A549 (cell line): ENCODE measurements at regions not wholly inside any gene's neighbourhood (a gene's known extent, or its start where the extent isn't known, plus 50 kb on each side); places are given as distances from the start of the nearest gene placed in this dataset.

ENCODE experiments used
- ATAC-seq, 2 experiments: fragments of 200-7000 bp in 1 of 2; fragments of >200 bp in 1 of 2; cut with Nextera tagmentation in 1 of 2; cut with Tn5 transposase in 1 of 2; 3 replicates each; pipeline versions ENCODE4 v1.8.0 to v1.9.1; 2018 to 2020; ENCODE audit warnings: mild to moderate bottlenecking in 1 of 2, moderate library complexity in 1 of 2
- CTCF ChIA-PET: fragments of 300-600 bp; sonication (Branson Sonifier 250); formaldehyde crosslinking; extraction: SDS; loops from one replicate; lab custom pipeline; 2021; ENCODE audit warnings: antibody characterized with exemption, inconsistent platforms; lab: Yijun Ruan, JAX
- POLR2A ChIA-PET: fragments of 350-600 bp; formaldehyde crosslinking; extraction: SDS; loops from one replicate; lab custom pipeline; 2021; ENCODE audit warnings: antibody characterized with exemption, inconsistent platforms; lab: Yijun Ruan, JAX
- DNase-seq, 2 experiments: peaks; one replicate each; pipeline versions ENCODE4 v3.0.0 to v3.0.0-alpha.2; 2011 to 2016; ENCODE audit warnings: low read depth in 1 of 2, low spot score in 1 of 2
- FAIRE-seq: peaks from 2 replicates; lab custom pipeline; 2011; peaks lifted over from hg19 to GRCh38; lab: Jason Lieb, UNC
- H3K27ac ChIP-seq, 2 experiments: fragments of >200 bp; sonication (Bioruptor Twin); formaldehyde crosslinking; 3 replicates each; pipeline ENCODE4 v1.5.1; 2016 to 2017
- H3K4me1 ChIP-seq: fragments of >200 bp; sonication (Bioruptor Twin); formaldehyde crosslinking; 3 replicates; pipeline ENCODE4 v1.6.1; 2016
- H3K4me2 ChIP-seq: fragments of >200 bp; sonication (Bioruptor Twin); formaldehyde crosslinking; 3 replicates; pipeline ENCODE4 v1.6.1; 2016
- H3K4me3 ChIP-seq: fragments of >200 bp; sonication (Bioruptor Twin); formaldehyde crosslinking; 3 replicates; pipeline ENCODE4 v1.5.1; 2016
- H3K9me3 ChIP-seq: fragments of >200 bp; sonication (Bioruptor Twin); formaldehyde crosslinking; 3 replicates; pipeline ENCODE4 v1.6.1; 2016
- EHF ChIP-seq: fragments of 250-450 bp; sonication (Bioruptor Pico); IDR thresholded peaks from 2 replicates; pipeline ENCODE4 v1.5.0; 2020; ENCODE audit warnings: mild to moderate bottlenecking
- FOSL2 ChIP-seq, 2 experiments: fragments of 450-650 bp in 1 of 2; fragments of >200 bp in 1 of 2; sonication (Bioruptor Twin) in 1 of 2; formaldehyde crosslinking; IDR thresholded peaks; 2 replicates each; pipeline versions ENCODE4 v1.5.0 to v1.6.1; 2016 to 2020; ENCODE audit warnings: mild to moderate bottlenecking in 1 of 2, moderate library complexity in 1 of 2
- FOXS1 ChIP-seq: fragments of 250-450 bp; sonication (Bioruptor Pico); IDR thresholded peaks from 2 replicates; pipeline ENCODE4 v1.5.0; 2020; ENCODE audit warnings: mild to moderate bottlenecking, moderate library complexity
- HEYL ChIP-seq: fragments of 250-450 bp; sonication (Bioruptor Pico); IDR thresholded peaks from 2 replicates; pipeline ENCODE4 v1.8.0; 2021; ENCODE audit warnings: mild to moderate bottlenecking, moderate library complexity
- HOXB5 ChIP-seq: fragments of 250-450 bp; sonication (Bioruptor Pico); IDR thresholded peaks from 2 replicates; pipeline ENCODE4 v1.5.0; 2020; ENCODE audit warnings: mild to moderate bottlenecking, moderate library complexity
- JUNB ChIP-seq: fragments of >200 bp; sonication (Bioruptor Twin); formaldehyde crosslinking; IDR thresholded peaks from 2 replicates; pipeline ENCODE4 v1.6.1; 2016
- NFE2L2 ChIP-seq: fragments of 150-350 bp; conservative IDR thresholded peaks from 2 replicates; pipeline ENCODE4 v1.6.1; 2014; ENCODE audit warnings: low read length
- POLR2A ChIP-seq: IDR thresholded peaks from 2 replicates; pipeline ENCODE4 v1.6.1; 2012; ENCODE audit warnings: mild to moderate bottlenecking, low read length
- POLR2AphosphoS2 ChIP-seq: conservative IDR thresholded peaks from 2 replicates; pipeline ENCODE4 v1.6.1; 2012; ENCODE audit warnings: low read length, improper control_type of control experiment, inconsistent platforms
- RFX5 ChIP-seq: fragments of 450-650 bp; IDR thresholded peaks from 2 replicates; pipeline ENCODE4 v1.7.1; 2014; ENCODE audit warnings: antibody characterized with exemption, mild to moderate bottlenecking, moderate library complexity
- SMC3 ChIP-seq: fragments of >200 bp; sonication (Bioruptor Twin); formaldehyde crosslinking; IDR thresholded peaks from 3 replicates; pipeline ENCODE4 v1.6.1; 2018; ENCODE audit warnings: inconsistent platforms
- SREBF2 ChIP-seq: fragments of 450-650 bp; IDR thresholded peaks from 2 replicates; pipeline ENCODE4 v1.6.1; 2014; ENCODE audit warnings: mild to moderate bottlenecking, moderate library complexity
- TP53 ChIP-seq: fragments of 250-450 bp; sonication (Bioruptor Pico); IDR thresholded peaks from 2 replicates; pipeline ENCODE4 v1.5.0; 2021; ENCODE audit warnings: mild to moderate bottlenecking, moderate library complexity
- USF2 ChIP-seq: fragments of 450-650 bp; IDR thresholded peaks from 2 replicates; pipeline ENCODE4 v1.6.1; 2014; ENCODE audit warnings: antibody characterized with exemption
- WGBS: methylation state at CpG from one replicate; pipeline ENCODE4 v1.1.6; 2017; ENCODE audit errors: missing lambda C conversion rate; 5-methylcytosine and 5-hydroxymethylcytosine counted together
- TF ChIP-seq, protein P1 (sequence below): fragments of 250-450 bp; sonication (Bioruptor Pico); IDR thresholded peaks from 2 replicates; pipeline ENCODE4 v1.5.0; 2020; ENCODE audit warnings: low read depth, mild to moderate bottlenecking, moderate library complexity
- TF ChIP-seq, protein P2 (sequence below): fragments of 150-350 bp; IDR thresholded peaks from 2 replicates; pipeline ENCODE4 v1.6.1; 2014; ENCODE audit warnings: low read depth, mild to moderate bottlenecking, low read length

GRCh38 chr11:27913650-27914049 is 194.3 kb downstream of the KIF18A start:
- 0 out of 6 replicates have a peak overlapping the region, but pooled peaks of 1 of the 2 experiments have one; percentile 1 for H3K27ac ChIP-seq
- no peak overlapping the region for H3K4me2 ChIP-seq
- ATAC-seq: no peak
- POLR2A ChIA-PET: no interaction called here
- TF ChIP-seq SMC3 (no peak), FOXS1 (CRISPR knock-in tag) (no peak), FOSL2 (IDR thresholded peaks at IDR 0.05) (no peak), FOSL2 (CRISPR knock-in tag; IDR thresholded peaks at IDR 0.05) (peak; percentile 52; the same call in 1 of the 2 replicates), SREBF2 (no peak)
- H3K4me1 ChIP-seq: peaks cover 29% of the 10 kb centered on the region
- no peaks in the 10 kb centered on the region for H3K9me3 ChIP-seq
- CTCF ChIA-PET: interaction anchor here (1.4 to 1.6 kb wide), 2 partner anchors 12 to 195 kb away, joined by 3 to 5 read pairs; no protein-coding TSS in a partner anchor
- DNase-seq: peak in 1 of 2 experiments; percentile 8
- H3K4me3 ChIP-seq: no peak overlapping the region
- no peak for FAIRE-seq
- 62% methylated on average over 3 of the region's 3 CpGs for WGBS

DNA sequence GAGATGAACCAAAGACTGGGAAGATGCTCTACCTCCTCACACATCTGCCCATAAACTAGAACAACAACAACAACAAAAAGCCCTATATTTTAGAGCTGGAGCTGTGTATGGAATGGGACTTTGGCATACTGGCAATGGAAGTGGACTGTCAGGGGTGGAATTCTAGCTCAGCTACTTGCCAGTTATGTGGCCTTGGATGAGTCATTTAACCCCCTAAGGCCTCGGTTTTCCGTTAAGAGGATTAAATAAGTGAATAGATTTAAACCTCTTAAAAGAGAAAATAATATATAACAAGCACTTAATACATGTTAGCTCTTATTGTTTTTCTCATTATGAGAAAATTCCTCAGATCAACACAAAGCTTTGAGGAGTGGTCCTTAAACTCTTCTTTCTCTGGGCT is 195.0 kb downstream of the KIF18A start:
- ATAC-seq: no peak
- no peak for FAIRE-seq
- 46% methylated on average over 2 of the region's 2 CpGs for WGBS
- ChIA-PET POLR2A (no interaction called here), CTCF (interaction anchor here (0.5 to 1.6 kb wide), 2 partner anchors 12 to 330 kb away, joined by 5 read pairs; no protein-coding TSS in a partner anchor)
- no peak for DNase-seq
- Histone ChIP-seq H3K9me3 (no peaks in the 10 kb centered on the region), H3K4me1 (peaks cover 31% of the 10 kb centered on the region), H3K4me3 (no peak overlapping the region), H3K27ac (no peak overlapping the region), H3K4me2 (no peak overlapping the region)
- TF ChIP-seq, protein P1, sequence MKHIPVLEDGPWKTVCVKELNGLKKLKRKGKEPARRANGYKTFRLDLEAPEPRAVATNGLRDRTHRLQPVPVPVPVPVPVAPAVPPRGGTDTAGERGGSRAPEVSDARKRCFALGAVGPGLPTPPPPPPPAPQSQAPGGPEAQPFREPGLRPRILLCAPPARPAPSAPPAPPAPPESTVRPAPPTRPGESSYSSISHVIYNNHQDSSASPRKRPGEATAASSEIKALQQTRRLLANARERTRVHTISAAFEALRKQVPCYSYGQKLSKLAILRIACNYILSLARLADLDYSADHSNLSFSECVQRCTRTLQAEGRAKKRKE (CRISPR knock-in tag): no peak
- TF ChIP-seq TP53 (CRISPR knock-in tag) (no peak), HOXB5 (CRISPR knock-in tag) (no peak), NFE2L2 (no peak)
- TF ChIP-seq, protein P2, sequence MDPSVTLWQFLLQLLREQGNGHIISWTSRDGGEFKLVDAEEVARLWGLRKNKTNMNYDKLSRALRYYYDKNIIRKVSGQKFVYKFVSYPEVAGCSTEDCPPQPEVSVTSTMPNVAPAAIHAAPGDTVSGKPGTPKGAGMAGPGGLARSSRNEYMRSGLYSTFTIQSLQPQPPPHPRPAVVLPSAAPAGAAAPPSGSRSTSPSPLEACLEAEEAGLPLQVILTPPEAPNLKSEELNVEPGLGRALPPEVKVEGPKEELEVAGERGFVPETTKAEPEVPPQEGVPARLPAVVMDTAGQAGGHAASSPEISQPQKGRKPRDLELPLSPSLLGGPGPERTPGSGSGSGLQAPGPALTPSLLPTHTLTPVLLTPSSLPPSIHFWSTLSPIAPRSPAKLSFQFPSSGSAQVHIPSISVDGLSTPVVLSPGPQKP: no peak
- TF ChIP-seq, all 56 proteins: peak for 0

GRCh38 chr11:27910186-27910931 is 197.6 kb downstream of the KIF18A start:
- H3K4me2 ChIP-seq: peak overlapping the region; percentile 38
- H3K4me1 ChIP-seq: peaks cover 31% of the 10 kb centered on the region
- no peak for FAIRE-seq
- WGBS: 22% methylated on average over 5 of the region's 5 CpGs
- peak overlapping the region in 1 of 2 experiments; percentile 55; a peak in 2 of 6 replicates for H3K27ac ChIP-seq
- DNase-seq: peak in 1 of 2 experiments; percentile 50
- peak in 1 of 2 experiments; percentile 81; a peak in 3 of 6 replicates for ATAC-seq
- POLR2A ChIA-PET: interaction anchor here (1.2 kb wide), 1 partner anchor 197 kb away, joined by 4 read pairs; the partner anchor contains the start of genes KIF18A and METTL15
- peak; percentile 53; the same call in 1 of the 2 replicates for TF ChIP-seq JUNB
- peak; percentile 38; the same call in 1 of the 2 replicates for TF ChIP-seq FOSL2 (IDR thresholded peaks at IDR 0.05)
- TF ChIP-seq FOSL2 (CRISPR knock-in tag; IDR thresholded peaks at IDR 0.05): peak; percentile 46
- TF ChIP-seq, protein P2: no peak
- H3K9me3 ChIP-seq: no peaks in the 10 kb centered on the region
- H3K4me3 ChIP-seq: no peak overlapping the region
- CTCF ChIA-PET: interaction anchor here (0.6 to 1.3 kb wide), 2 partner anchors 12 to 139 kb away, joined by 3 read pairs; no protein-coding TSS in a partner anchor

DNA sequence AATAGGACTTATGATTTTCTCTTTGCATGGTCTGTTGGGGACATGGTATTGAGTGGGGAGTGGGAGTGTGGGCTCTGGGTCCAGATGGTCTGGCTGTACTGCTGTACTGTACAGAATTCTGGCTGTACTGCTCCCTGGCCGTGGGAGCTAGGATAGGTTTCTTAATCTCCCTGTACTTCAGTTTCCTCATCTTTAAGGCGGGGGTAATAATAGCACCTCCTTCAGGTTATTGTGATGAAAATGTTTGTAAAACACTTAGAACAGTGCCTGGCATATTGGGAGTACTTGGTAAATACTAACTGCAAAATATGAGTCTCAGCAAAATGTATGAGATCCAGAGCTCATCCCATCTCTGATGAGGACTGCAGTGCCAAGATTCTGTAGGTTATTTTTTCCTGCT is 198.6 kb downstream of the KIF18A start:
- WGBS: 75% methylated on average over 2 of the region's 2 CpGs
- H3K4me2 ChIP-seq: no peak overlapping the region; the same call in 2 of the 3 replicates
- ChIA-PET POLR2A (interaction anchor here (1.2 kb wide), 1 partner anchor 198 kb away, joined by 4 read pairs; the partner anchor contains the start of genes KIF18A and METTL15), CTCF (interaction anchor here (0.6 kb wide), 1 partner anchor 723 kb away, joined by 3 read pairs; no protein-coding TSS in a partner anchor)
- H3K9me3 ChIP-seq: no peaks in the 10 kb centered on the region
- DNase-seq: no peak
- TF ChIP-seq EHF (CRISPR knock-in tag) (no peak), RFX5 (no peak), POLR2AphosphoS2 (no peak), USF2 (no peak), POLR2A (no peak), HEYL (CRISPR knock-in tag) (no peak)
- TF ChIP-seq, all 56 proteins: peak for 0
- no peak overlapping the region for H3K4me3 ChIP-seq
- peak overlapping the region in 1 of 2 experiments; percentile 18; a peak in 1 of 6 replicates for H3K27ac ChIP-seq
- peaks cover 40% of the 10 kb centered on the region for H3K4me1 ChIP-seq
- FAIRE-seq (no peak), ATAC-seq (no peak; a peak in 1 of 6 replicates)
